NCI-H2171 treated with DMSO at 0.1 percent for 48 hours (cell line): ENCODE measurements at regions not wholly inside any gene's neighbourhood (a gene's known extent, or its start where the extent isn't known, plus 50 kb on each side); places are given as distances from the start of the nearest gene placed in this dataset.

ENCODE experiments used
- DNase-seq: peaks from one replicate; lab custom pipeline; 2025; lab: John Stamatoyannopoulos, UW

- DNase-seq: no peak
Observed at GRCh38 chr20:6616421-6616820, 151.1 kb upstream of the BMP2 start.

- DNase-seq: no peak
Observed at GRCh38 chr20:6614836-6615235, 152.7 kb upstream of the BMP2 start.

GRCh38 chr20:6613280-6613861 is 154.1 kb upstream of the BMP2 start:
- DNase-seq: no peak

GRCh38 chr20:6612606-6612923 is 154.9 kb upstream of the BMP2 start:
- no peak for DNase-seq

GRCh38 chr20:6611911-6612605 is 155.4 kb upstream of the BMP2 start:
- DNase-seq: no peak

GRCh38 chr20:6606651-6607050 is 160.8 kb upstream of the BMP2 start:
- DNase-seq: no peak

GRCh38 chr20:6605055-6605935 is 162.2 kb upstream of the BMP2 start:
- no peak for DNase-seq

GRCh38 chr20:6604179-6604578 is 163.3 kb upstream of the BMP2 start:
- no peak for DNase-seq

GRCh38 chr20:6599876-6600735 is 167.4 kb upstream of the BMP2 start:
- no peak for DNase-seq

- DNase-seq: no peak
Observed at GRCh38 chr20:6595704-6596103, 171.8 kb upstream of the BMP2 start.

GRCh38 chr20:6590891-6591637 is 176.4 kb upstream of the BMP2 start:
- DNase-seq: no peak

- DNase-seq: no peak
Observed at GRCh38 chr20:6588296-6588695, 179.2 kb upstream of the BMP2 start.

GRCh38 chr20:6583134-6583738 is 184.2 kb upstream of the BMP2 start:
- peak; percentile 25 for DNase-seq

- no peak for DNase-seq
Observed at GRCh38 chr20:6582449-6582848, 185.0 kb upstream of the BMP2 start.

- no peak for DNase-seq
Observed at GRCh38 chr20:6580486-6580885, 187.0 kb upstream of the BMP2 start.

GRCh38 chr20:6579824-6580223 is 187.7 kb upstream of the BMP2 start:
- DNase-seq: no peak

- no peak for DNase-seq
Observed at GRCh38 chr20:6579417-6579816, 188.1 kb upstream of the BMP2 start.

GRCh38 chr20:6577451-6577850 is 190.0 kb upstream of the BMP2 start:
- DNase-seq: no peak

GRCh38 chr20:6576726-6577125 is 190.8 kb upstream of the BMP2 start:
- no peak for DNase-seq

- DNase-seq: no peak
Observed at GRCh38 chr20:6575912-6576401, 191.5 kb upstream of the BMP2 start.

GRCh38 chr20:6566821-6567220 is 200.7 kb upstream of the BMP2 start:
- no peak for DNase-seq
